ENCODE measurements at regions not wholly inside any gene's neighbourhood (a gene's known extent, or its start where the extent isn't known, plus 50 kb on each side); places are given as distances from the start of the nearest gene placed in this dataset.

DNA sequence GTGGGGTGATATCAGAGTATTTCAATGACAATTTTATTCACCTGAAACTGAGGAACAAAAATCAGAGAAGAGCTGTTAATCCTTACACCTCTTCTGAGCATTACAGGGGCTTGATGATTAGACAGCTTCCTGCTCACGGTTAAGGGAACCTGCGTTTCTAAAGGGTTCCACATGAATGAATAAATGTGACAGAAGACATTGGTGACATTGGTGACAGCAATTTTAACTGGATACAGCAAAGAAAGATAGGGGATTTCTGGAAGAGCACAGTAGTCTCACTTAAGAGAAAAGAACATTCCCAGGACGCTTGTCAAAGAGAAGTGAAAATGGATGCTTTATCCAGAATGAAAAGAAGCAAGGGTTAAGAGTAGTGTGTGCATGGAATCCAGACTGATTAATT, 235.9 kb upstream of the CNTN3 start:
- H3K36me3 ChIP-seq (ENCODE audit: control insufficient read depth in 2 of 3, insufficient read depth in 3 of 3, low read length in 3 of 3) = no peaks in the 10 kb centered on the region
- no peaks in the 10 kb centered on the region for H3K9me3 ChIP-seq (ENCODE audit: control insufficient read depth in 2 of 3, insufficient read depth in 1 of 3, low read length in 3 of 3)
- H3K4me3 ChIP-seq (ENCODE audit: low read length in 3 of 3) = no peak overlapping the region
- H3K4me1 ChIP-seq (ENCODE audit: control insufficient read depth in 2 of 3, insufficient read depth in 2 of 3, low read depth in 1 of 3, low read length in 3 of 3) = no peaks in the 10 kb centered on the region
- TF ChIP-seq, protein P1, sequence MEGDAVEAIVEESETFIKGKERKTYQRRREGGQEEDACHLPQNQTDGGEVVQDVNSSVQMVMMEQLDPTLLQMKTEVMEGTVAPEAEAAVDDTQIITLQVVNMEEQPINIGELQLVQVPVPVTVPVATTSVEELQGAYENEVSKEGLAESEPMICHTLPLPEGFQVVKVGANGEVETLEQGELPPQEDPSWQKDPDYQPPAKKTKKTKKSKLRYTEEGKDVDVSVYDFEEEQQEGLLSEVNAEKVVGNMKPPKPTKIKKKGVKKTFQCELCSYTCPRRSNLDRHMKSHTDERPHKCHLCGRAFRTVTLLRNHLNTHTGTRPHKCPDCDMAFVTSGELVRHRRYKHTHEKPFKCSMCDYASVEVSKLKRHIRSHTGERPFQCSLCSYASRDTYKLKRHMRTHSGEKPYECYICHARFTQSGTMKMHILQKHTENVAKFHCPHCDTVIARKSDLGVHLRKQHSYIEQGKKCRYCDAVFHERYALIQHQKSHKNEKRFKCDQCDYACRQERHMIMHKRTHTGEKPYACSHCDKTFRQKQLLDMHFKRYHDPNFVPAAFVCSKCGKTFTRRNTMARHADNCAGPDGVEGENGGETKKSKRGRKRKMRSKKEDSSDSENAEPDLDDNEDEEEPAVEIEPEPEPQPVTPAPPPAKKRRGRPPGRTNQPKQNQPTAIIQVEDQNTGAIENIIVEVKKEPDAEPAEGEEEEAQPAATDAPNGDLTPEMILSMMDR (IDR thresholded peaks at IDR 0.05; ENCODE audit: borderline replicate concordance, extremely low read depth, insufficient read depth) = no peak
- DNase-seq = no peak
- no peak overlapping the region for H3K27ac ChIP-seq (ENCODE audit: low read depth in 2 of 2, low read length in 2 of 2)
- H3K9ac ChIP-seq (ENCODE audit: low read length in 3 of 3) = no peak overlapping the region
- FAIRE-seq = no peak
- intact Hi-C loops (cut with DNase I) = no loop called here
- H3K27me3 ChIP-seq (ENCODE audit: control insufficient read depth, insufficient read depth, low read length) = no peaks in the 10 kb centered on the region

DNA sequence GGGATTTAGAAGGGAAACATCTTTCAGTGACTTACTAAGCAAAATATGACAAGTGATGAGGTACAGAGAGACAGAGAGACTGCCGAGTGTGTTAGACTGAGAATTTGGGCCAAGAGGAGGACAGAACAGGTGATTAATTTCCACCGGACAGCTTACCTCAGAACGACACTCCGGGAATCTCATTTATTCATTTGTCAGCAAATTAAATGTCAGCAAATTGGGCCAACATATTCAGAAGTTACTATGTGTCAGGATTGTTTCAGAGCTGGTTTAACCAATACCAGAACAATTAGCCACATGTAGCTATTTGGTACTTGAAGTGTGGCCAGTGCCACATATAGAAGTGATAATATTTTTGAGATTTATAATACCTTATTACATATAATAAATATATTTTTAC, 232.6 kb upstream of the CNTN3 start:
- Histone ChIP-seq H3K4me3 (ENCODE audit: low read length in 3 of 3) (no peak overlapping the region), H3K4me1 (ENCODE audit: control insufficient read depth in 2 of 3, insufficient read depth in 2 of 3, low read depth in 1 of 3, low read length in 3 of 3) (no peaks in the 10 kb centered on the region), H3K27ac (ENCODE audit: low read depth in 2 of 2, low read length in 2 of 2) (no peak overlapping the region), H3K9me3 (ENCODE audit: control insufficient read depth in 2 of 3, insufficient read depth in 1 of 3, low read length in 3 of 3) (no peaks in the 10 kb centered on the region), H3K27me3 (ENCODE audit: control insufficient read depth, insufficient read depth, low read length) (no peaks in the 10 kb centered on the region), H3K9ac (ENCODE audit: low read length in 3 of 3) (no peak overlapping the region), H3K36me3 (ENCODE audit: control insufficient read depth in 2 of 3, insufficient read depth in 3 of 3, low read length in 3 of 3) (no peaks in the 10 kb centered on the region)
- intact Hi-C loops (cut with DNase I) = no loop called here
- TF ChIP-seq, protein P1 (IDR thresholded peaks at IDR 0.05; ENCODE audit: borderline replicate concordance, extremely low read depth, insufficient read depth) = no peak
- DNase-seq (no peak), FAIRE-seq (no peak)

DNA sequence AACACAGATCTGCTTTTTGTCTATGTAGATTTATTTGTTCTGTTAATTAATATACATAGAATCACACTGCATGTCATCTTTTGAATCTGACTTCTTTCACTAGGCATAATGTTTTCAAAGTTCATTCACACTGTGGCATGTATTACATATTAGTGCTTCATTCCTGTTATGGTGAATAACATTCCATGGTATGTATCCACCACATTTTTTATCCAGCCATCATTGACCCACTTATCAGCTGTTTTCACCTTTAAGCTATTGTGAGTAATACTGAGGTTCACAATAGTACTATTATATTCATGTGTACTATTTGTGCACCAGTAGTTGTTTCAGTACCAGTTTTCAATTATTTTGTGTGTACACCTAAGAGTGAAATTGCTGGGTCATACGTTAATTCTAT, 230.6 kb upstream of the CNTN3 start:
- no peak for DNase-seq
- TF ChIP-seq, protein P1 (IDR thresholded peaks at IDR 0.05; ENCODE audit: borderline replicate concordance, extremely low read depth, insufficient read depth) = no peak
- Histone ChIP-seq H3K9me3 (ENCODE audit: control insufficient read depth in 2 of 3, insufficient read depth in 1 of 3, low read length in 3 of 3) (no peaks in the 10 kb centered on the region), H3K36me3 (ENCODE audit: control insufficient read depth in 2 of 3, insufficient read depth in 3 of 3, low read length in 3 of 3) (no peaks in the 10 kb centered on the region), H3K4me3 (ENCODE audit: low read length in 3 of 3) (no peak overlapping the region), H3K27ac (ENCODE audit: low read depth in 2 of 2, low read length in 2 of 2) (no peak overlapping the region), H3K27me3 (ENCODE audit: control insufficient read depth, insufficient read depth, low read length) (no peaks in the 10 kb centered on the region), H3K4me1 (ENCODE audit: control insufficient read depth in 2 of 3, insufficient read depth in 2 of 3, low read depth in 1 of 3, low read length in 3 of 3) (no peaks in the 10 kb centered on the region), H3K9ac (ENCODE audit: low read length in 3 of 3) (no peak overlapping the region)
- no peak for FAIRE-seq
- intact Hi-C loops (cut with DNase I) = no loop called here

DNA sequence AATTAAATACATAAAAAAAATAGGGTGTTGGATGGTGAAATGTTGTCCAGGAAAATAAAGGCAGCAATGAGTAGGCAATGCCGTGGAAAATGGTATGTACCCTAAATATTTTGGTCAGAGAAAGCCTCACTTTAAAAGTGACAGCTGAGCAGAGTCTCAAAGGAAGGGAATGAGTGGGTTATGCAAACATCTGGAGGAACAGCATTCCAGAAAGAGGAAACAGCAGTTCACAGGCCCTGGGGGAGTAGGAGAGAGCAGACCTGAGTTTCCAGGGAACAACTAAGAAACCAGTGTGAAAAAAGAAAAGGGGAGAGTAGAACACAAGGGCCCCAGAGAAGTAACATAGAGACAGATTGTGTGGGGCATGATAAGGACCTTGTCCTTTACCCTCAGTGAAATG, 230.0 kb upstream of the CNTN3 start:
- Histone ChIP-seq H3K27ac (ENCODE audit: low read depth in 2 of 2, low read length in 2 of 2) (no peak overlapping the region), H3K4me3 (ENCODE audit: low read length in 3 of 3) (no peak overlapping the region), H3K4me1 (ENCODE audit: control insufficient read depth in 2 of 3, insufficient read depth in 2 of 3, low read depth in 1 of 3, low read length in 3 of 3) (no peaks in the 10 kb centered on the region), H3K36me3 (ENCODE audit: control insufficient read depth in 2 of 3, insufficient read depth in 3 of 3, low read length in 3 of 3) (no peaks in the 10 kb centered on the region), H3K9me3 (ENCODE audit: control insufficient read depth in 2 of 3, insufficient read depth in 1 of 3, low read length in 3 of 3) (no peaks in the 10 kb centered on the region), H3K9ac (ENCODE audit: low read length in 3 of 3) (no peak overlapping the region), H3K27me3 (ENCODE audit: control insufficient read depth, insufficient read depth, low read length) (no peaks in the 10 kb centered on the region)
- TF ChIP-seq, protein P1 (IDR thresholded peaks at IDR 0.05; ENCODE audit: borderline replicate concordance, extremely low read depth, insufficient read depth) = no peak
- intact Hi-C loops (cut with DNase I) = no loop called here
- FAIRE-seq = no peak
- no peak for DNase-seq
